PC-3 (cell line): ENCODE measurements at regions not wholly inside any gene's neighbourhood (a gene's known extent, or its start where the extent isn't known, plus 50 kb on each side); places are given as distances from the start of the nearest gene placed in this dataset.

Source experiments
- ATAC-seq: fragments of 200-7000 bp; cut with Tn5 transposase; 2 replicates; pipeline ENCODE4 v1.9.1; 2020; ENCODE audit warnings: mild to moderate bottlenecking, moderate library complexity
- BruUV-seq: library from RNA; stranded (reverse); fragments of 400-500 nt; replicated peaks from 2 replicates; lab custom pipeline; 2021; lab: Mats Ljungman, UMichigan
- CTCF ChIA-PET: fragments of 300-600 bp; sonication (Branson Sonifier 250); formaldehyde crosslinking; loops from one replicate; lab custom pipeline; 2022; ENCODE audit warnings: antibody characterized with exemption; lab: Charles Lee
- POLR2A ChIA-PET: fragments of 300-600 bp; sonication (Branson Sonifier 250); formaldehyde crosslinking; loops from one replicate; lab custom pipeline; 2022; ENCODE audit warnings: antibody characterized with exemption; ENCODE audit not compliant: unreplicated experiment; lab: Charles Lee
- DNase-seq: peaks from one replicate; pipeline ENCODE4 v3.0.0-alpha.2; 2015
- H2AFZ ChIP-seq: fragments of 300-600 bp; sonication (generic); 2 replicates; pipeline ENCODE4 v1.6.0; 2016; ENCODE audit warnings: antibody characterized with exemption, low read length
- H3F3A ChIP-seq: fragments of 300-600 bp; sonication (generic); one replicate; pipeline ENCODE4 v1.6.0; 2017; ENCODE audit warnings: antibody characterized with exemption, low read length, control low read depth, mild to moderate bottlenecking; ENCODE audit not compliant: unreplicated experiment
- H3K27ac ChIP-seq: fragments of 300-600 bp; sonication (generic); 2 replicates; pipeline ENCODE4 v1.5.1; 2016; ENCODE audit warnings: mild to moderate bottlenecking, low read length
- H3K27me3 ChIP-seq: fragments of 300-600 bp; sonication (generic); 2 replicates; pipeline ENCODE4 v1.6.1; 2016; ENCODE audit warnings: low read length, mixed read lengths
- H3K36me3 ChIP-seq: fragments of 300-600 bp; sonication (generic); 2 replicates; pipeline ENCODE4 v1.6.1; 2016; ENCODE audit warnings: low read depth, mixed run types, low read length, mixed read lengths
- H3K4me1 ChIP-seq: fragments of 300-600 bp; sonication (generic); 2 replicates; pipeline ENCODE4 v1.5.1; 2016; ENCODE audit warnings: low read length; ENCODE audit not compliant: insufficient read depth
- H3K4me2 ChIP-seq: fragments of 300-600 bp; sonication (generic); 2 replicates; pipeline ENCODE4 v1.6.0; 2016; ENCODE audit warnings: low read length
- H3K4me3 ChIP-seq: fragments of 300-600 bp; sonication (generic); 2 replicates; pipeline ENCODE4 v1.5.1; 2016; ENCODE audit warnings: mild to moderate bottlenecking, low read length, mixed read lengths
- H3K79me2 ChIP-seq: fragments of 300-600 bp; sonication (generic); 2 replicates; pipeline ENCODE4 v1.6.1; 2017; ENCODE audit warnings: low read length, mixed read lengths
- H3K9ac ChIP-seq: fragments of 300-600 bp; sonication (generic); 2 replicates; pipeline ENCODE4 v1.6.0; 2016; ENCODE audit warnings: mild to moderate bottlenecking, low read length
- H3K9me2 ChIP-seq: fragments of 300-600 bp; sonication (generic); replicated peaks from 2 replicates; pipeline ENCODE4 v1.6.1; 2016; ENCODE audit warnings: mixed run types, low read length, mixed read lengths
- H3K9me3 ChIP-seq: fragments of 300-600 bp; sonication (generic); 2 replicates; pipeline ENCODE4 v1.6.1; 2016; ENCODE audit warnings: low read length, mixed read lengths
- H4K20me1 ChIP-seq: fragments of 300-600 bp; sonication (generic); 2 replicates; pipeline ENCODE4 v1.6.1; 2016; ENCODE audit warnings: low read length, mixed read lengths
- EZH2 ChIP-seq: fragments of 300-600 bp; sonication (generic); IDR thresholded peaks from one replicate; pipeline ENCODE4 v1.6.1; 2017; ENCODE audit warnings: antibody characterized with exemption, mild to moderate bottlenecking, low read length; ENCODE audit not compliant: unreplicated experiment
- EZH2phosphoT487 ChIP-seq: fragments of 300-600 bp; sonication (generic); IDR thresholded peaks from 2 replicates; pipeline ENCODE4 v1.6.1; 2018; ENCODE audit warnings: mild to moderate bottlenecking, antibody characterized with exemption, low read length, borderline replicate concordance
- intact Hi-C: fragments of 100-400 bp; cut with micrococcal nuclease; formaldehyde crosslinking; loops from 2 replicates; pipeline ENCODE4 v1.9.0; 2023
- TF ChIP-seq, protein P1 (sequence below): fragments of 300-600 bp; sonication (generic); conservative IDR thresholded peaks from 2 replicates; pipeline ENCODE4 v1.5.1; 2017; ENCODE audit warnings: antibody characterized with exemption, low read depth, mild to moderate bottlenecking, low read length

DNA sequence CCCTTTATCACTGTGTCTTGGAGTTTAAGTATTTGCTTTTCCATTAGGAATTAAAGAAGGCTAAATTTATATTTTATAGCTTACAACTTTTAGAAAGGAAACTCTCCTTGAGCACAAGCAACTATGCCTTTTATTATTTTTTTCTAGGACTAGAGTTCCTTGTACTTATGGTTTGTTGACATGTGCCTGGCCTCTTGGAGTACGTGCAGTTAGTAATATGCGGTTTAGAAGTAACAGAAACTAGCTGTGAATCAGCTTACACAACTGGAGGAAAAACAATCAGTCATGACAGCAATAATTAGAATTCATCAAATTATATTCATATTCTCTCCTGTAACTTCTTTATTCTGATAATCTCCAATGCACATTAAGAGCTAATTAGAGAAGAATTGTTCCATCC, 428.7 kb downstream of the AEBP2 start:
- H3K4me3 ChIP-seq, result no peak overlapping the region
- no peaks in the 10 kb centered on the region for H3K4me1 ChIP-seq
- H3F3A ChIP-seq, result no peaks in the 10 kb centered on the region
- H3K9me2 ChIP-seq, result no peaks in the 10 kb centered on the region
- H4K20me1 ChIP-seq, result no peaks in the 10 kb centered on the region
- ATAC-seq (no peak), DNase-seq (no peak)
- intact Hi-C loops, result no loop called here
- H2AFZ ChIP-seq, result no peak overlapping the region
- no peak overlapping the region for H3K4me2 ChIP-seq
- peaks cover 34% of the 10 kb centered on the region for H3K27me3 ChIP-seq
- BruUV-seq, result no TSS peak
- H3K36me3 ChIP-seq, result no peaks in the 10 kb centered on the region
- no peak overlapping the region for H3K27ac ChIP-seq
- ChIA-PET POLR2A (no interaction called here), CTCF (no interaction called here)
- H3K9ac ChIP-seq, result no peak overlapping the region
- TF ChIP-seq, protein P1, sequence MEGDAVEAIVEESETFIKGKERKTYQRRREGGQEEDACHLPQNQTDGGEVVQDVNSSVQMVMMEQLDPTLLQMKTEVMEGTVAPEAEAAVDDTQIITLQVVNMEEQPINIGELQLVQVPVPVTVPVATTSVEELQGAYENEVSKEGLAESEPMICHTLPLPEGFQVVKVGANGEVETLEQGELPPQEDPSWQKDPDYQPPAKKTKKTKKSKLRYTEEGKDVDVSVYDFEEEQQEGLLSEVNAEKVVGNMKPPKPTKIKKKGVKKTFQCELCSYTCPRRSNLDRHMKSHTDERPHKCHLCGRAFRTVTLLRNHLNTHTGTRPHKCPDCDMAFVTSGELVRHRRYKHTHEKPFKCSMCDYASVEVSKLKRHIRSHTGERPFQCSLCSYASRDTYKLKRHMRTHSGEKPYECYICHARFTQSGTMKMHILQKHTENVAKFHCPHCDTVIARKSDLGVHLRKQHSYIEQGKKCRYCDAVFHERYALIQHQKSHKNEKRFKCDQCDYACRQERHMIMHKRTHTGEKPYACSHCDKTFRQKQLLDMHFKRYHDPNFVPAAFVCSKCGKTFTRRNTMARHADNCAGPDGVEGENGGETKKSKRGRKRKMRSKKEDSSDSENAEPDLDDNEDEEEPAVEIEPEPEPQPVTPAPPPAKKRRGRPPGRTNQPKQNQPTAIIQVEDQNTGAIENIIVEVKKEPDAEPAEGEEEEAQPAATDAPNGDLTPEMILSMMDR, result no peak
- TF ChIP-seq EZH2 (no peak), EZH2phosphoT487 (no peak)
- no peaks in the 10 kb centered on the region for H3K9me3 ChIP-seq
- no peaks in the 10 kb centered on the region for H3K79me2 ChIP-seq

DNA sequence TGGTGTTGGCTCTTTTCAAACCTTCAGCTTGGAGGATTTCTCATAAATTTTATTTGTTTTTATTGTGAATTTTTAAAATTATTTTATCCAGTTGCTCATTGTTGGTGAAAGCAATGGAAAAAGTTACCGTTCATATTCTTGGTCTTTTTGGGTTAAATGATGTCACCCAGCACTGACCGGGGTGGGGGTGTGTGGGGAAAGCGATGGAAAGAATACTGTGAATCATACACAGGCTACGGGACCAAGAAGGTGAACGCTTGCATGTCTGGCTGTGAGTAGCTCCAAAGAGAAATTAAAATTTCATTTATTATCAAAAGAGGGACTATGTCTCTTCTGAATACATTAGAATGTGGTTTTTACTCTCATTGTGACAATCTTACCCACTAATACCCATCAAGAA, 430.1 kb downstream of the AEBP2 start:
- H4K20me1 ChIP-seq, result no peaks in the 10 kb centered on the region
- no peaks in the 10 kb centered on the region for H3F3A ChIP-seq
- H3K4me3 ChIP-seq, result no peak overlapping the region
- H3K9ac ChIP-seq, result no peak overlapping the region
- BruUV-seq, result no TSS peak
- ChIA-PET POLR2A (no interaction called here), CTCF (no interaction called here)
- ATAC-seq, result no peak
- H3K9me3 ChIP-seq, result no peaks in the 10 kb centered on the region
- intact Hi-C loops, result no loop called here
- H3K4me1 ChIP-seq, result no peaks in the 10 kb centered on the region
- no peak for TF ChIP-seq EZH2phosphoT487
- TF ChIP-seq, protein P1, result no peak
- TF ChIP-seq EZH2, result no peak
- H3K27me3 ChIP-seq, result peaks cover 34% of the 10 kb centered on the region
- no peak overlapping the region for H3K4me2 ChIP-seq
- no peak for DNase-seq
- H3K79me2 ChIP-seq, result no peaks in the 10 kb centered on the region
- H2AFZ ChIP-seq, result no peak overlapping the region
- H3K36me3 ChIP-seq, result no peaks in the 10 kb centered on the region
- no peak overlapping the region for H3K27ac ChIP-seq
- H3K9me2 ChIP-seq, result no peaks in the 10 kb centered on the region

GRCh38 chr12:19872621-19873540, 433.6 kb downstream of the AEBP2 start:
- no peaks in the 10 kb centered on the region for H3K36me3 ChIP-seq
- H3K79me2 ChIP-seq, result no peaks in the 10 kb centered on the region
- H4K20me1 ChIP-seq, result no peaks in the 10 kb centered on the region
- H3F3A ChIP-seq, result no peaks in the 10 kb centered on the region
- H3K4me3 ChIP-seq, result no peak overlapping the region
- no peaks in the 10 kb centered on the region for H3K4me1 ChIP-seq
- no peaks in the 10 kb centered on the region for H3K9me3 ChIP-seq
- intact Hi-C loops, result no loop called here
- peaks cover 25% of the 10 kb centered on the region for H3K27me3 ChIP-seq
- no peak for DNase-seq
- H3K9me2 ChIP-seq, result no peaks in the 10 kb centered on the region
- ChIA-PET CTCF (interaction anchor here (0.6 kb wide), 1 partner anchor 1445 kb away, joined by 5 read pairs; no protein-coding TSS in a partner anchor), POLR2A (no interaction called here)
- no peak overlapping the region for H3K27ac ChIP-seq
- BruUV-seq, result no TSS peak
- TF ChIP-seq, protein P1, result no peak
- no peak for ATAC-seq
- H3K9ac ChIP-seq, result no peak overlapping the region
- H2AFZ ChIP-seq, result no peak overlapping the region
- no peak overlapping the region for H3K4me2 ChIP-seq
